K562 (cell line): ENCODE measurements at regions not wholly inside any gene's neighbourhood (a gene's known extent, or its start where the extent isn't known, plus 50 kb on each side); places are given as distances from the start of the nearest gene placed in this dataset.

Source experiments
- CAMTA2 ChIP-seq: fragments of 250-450 bp; sonication (Bioruptor Pico); conservative IDR thresholded peaks from 2 replicates; pipeline ENCODE4 v1.5.1; 2022
- MAFK ChIP-seq: IDR thresholded peaks from 2 replicates; pipeline ENCODE4 v1.6.1; 2011; ENCODE audit warnings: low read length, improper control_type of control experiment
- MAX ChIP-seq: sonication (generic); formaldehyde crosslinking; IDR thresholded peaks from 2 replicates; pipeline ENCODE4 v1.9.0; 2022; ENCODE audit warnings: mild to moderate bottlenecking, missing genetic modification reagents
- PHF21A ChIP-seq: fragments of 450-650 bp; IDR thresholded peaks from 2 replicates; pipeline ENCODE4 v1.6.1; 2017; ENCODE audit warnings: low read depth, borderline replicate concordance

DNA sequence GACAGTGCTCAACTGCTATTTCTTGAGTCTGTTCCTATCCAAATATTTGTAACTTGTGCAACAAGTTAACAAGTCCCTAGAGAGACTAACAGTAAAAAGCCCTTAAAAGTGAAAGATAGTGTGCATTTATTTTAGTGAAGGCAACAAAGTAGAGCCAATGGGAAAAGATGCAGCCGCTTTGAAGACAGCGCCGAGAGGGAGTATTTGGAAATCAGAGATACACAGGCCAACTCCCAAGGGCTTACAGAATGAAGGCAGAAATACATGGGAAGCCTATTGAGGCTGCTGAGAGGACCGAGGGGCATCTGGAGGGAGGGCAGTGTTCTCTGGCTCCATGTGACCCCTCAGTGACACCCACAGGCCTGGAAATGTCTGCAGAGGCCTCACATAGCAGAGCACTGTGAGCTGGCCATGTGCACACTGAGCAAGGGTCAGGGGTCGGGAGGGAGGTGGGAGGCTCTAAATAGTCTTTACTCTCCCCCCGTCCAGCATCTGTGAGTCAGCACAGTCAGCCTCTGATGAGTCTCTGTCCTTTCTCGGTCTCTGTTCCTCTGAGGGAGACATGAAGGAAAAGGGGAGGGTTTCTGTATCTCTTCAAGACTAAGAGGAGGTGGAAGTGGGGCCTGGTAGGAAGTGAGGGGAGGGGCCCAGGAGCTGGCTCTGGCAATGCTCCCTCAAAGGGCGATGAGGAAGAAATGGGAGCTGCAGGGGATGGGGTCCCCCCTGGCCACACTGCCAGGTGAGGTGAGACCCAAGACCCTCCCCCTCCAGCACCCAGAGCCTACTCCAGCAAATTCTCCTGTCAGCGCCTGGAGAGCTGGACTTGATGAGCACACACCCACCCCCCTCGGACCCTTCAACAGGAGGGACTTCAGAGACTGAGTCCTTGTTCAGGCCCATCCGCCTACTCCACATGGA is 133.6 kb downstream of the SP3 start:
- TF ChIP-seq CAMTA2 (CRISPR knock-in tag) (no peak), PHF21A (no peak), MAX (no peak), MAFK (no peak)
